ENCODE measurements at regions not wholly inside any gene's neighbourhood (a gene's known extent, or its start where the extent isn't known, plus 50 kb on each side); places are given as distances from the start of the nearest gene placed in this dataset.

DNA sequence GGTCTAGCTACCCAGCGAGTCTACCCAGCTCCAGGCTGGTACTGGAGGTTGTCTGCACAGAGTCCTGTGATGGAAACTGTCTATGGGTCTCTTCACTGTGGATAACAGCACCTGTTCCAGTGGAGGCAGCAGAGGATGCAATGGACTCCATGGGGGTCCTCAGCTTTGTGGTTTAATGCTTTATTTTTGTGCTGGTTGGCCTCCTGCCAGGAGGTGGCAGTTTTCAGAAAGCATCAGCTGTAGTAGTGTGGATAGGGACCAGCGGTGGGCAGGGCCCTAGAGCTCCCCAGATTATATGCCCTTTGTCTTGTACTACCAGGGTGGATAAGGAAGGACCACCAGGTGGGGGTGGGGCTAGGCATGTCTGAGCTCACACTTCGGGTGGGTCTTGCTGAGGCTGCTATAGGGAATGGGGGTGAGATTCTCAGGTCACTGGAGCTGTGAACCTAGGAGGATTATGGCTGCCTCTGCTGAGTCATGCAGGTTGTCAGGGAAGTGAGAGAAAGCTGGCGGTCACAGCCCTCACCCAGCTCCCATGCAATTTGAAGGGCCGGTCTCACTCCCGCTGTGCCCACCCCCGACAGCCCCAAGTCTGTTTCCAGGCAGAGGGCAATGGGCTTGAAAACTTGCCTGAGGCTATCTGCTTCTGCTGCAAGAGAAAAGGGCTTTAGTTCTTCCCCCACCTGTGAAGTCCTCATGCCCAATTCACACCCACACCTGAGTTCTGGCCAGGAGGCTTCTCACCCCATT, 397.1 kb downstream of the TLE1 start:
- TF ChIP-seq, protein P1, sequence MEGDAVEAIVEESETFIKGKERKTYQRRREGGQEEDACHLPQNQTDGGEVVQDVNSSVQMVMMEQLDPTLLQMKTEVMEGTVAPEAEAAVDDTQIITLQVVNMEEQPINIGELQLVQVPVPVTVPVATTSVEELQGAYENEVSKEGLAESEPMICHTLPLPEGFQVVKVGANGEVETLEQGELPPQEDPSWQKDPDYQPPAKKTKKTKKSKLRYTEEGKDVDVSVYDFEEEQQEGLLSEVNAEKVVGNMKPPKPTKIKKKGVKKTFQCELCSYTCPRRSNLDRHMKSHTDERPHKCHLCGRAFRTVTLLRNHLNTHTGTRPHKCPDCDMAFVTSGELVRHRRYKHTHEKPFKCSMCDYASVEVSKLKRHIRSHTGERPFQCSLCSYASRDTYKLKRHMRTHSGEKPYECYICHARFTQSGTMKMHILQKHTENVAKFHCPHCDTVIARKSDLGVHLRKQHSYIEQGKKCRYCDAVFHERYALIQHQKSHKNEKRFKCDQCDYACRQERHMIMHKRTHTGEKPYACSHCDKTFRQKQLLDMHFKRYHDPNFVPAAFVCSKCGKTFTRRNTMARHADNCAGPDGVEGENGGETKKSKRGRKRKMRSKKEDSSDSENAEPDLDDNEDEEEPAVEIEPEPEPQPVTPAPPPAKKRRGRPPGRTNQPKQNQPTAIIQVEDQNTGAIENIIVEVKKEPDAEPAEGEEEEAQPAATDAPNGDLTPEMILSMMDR (IDR thresholded peaks at IDR 0.05; ENCODE audit: poor library complexity) = no peak
- TF ChIP-seq EZH2phosphoT487 (IDR thresholded peaks at IDR 0.05; ENCODE audit: low read depth, severe bottlenecking, unreplicated experiment) = no peak

Measured in hepatocyte (in vitro differentiated cells).